22Rv1 (cell line): ENCODE measurements at regions not wholly inside any gene's neighbourhood (a gene's known extent, or its start where the extent isn't known, plus 50 kb on each side); places are given as distances from the start of the nearest gene placed in this dataset.

Experiments
- CTCF ChIP-seq: fragments of 450-650 bp; IDR thresholded peaks from 2 replicates; pipeline ENCODE4 v1.5.1; 2017; ENCODE audit warnings: mild to moderate bottlenecking
- ZFX ChIP-seq: fragments of 450-650 bp; IDR thresholded peaks from 2 replicates; pipeline ENCODE4 v1.6.1; 2017; ENCODE audit warnings: antibody characterized with exemption, borderline replicate concordance

- TF ChIP-seq CTCF = no peak
- TF ChIP-seq ZFX = no peak
Measured at GRCh38 chr11:134746609-134747008, 334.6 kb upstream of the B3GAT1 start.
